ENCODE measurements at regions not wholly inside any gene's neighbourhood (a gene's known extent, or its start where the extent isn't known, plus 50 kb on each side); places are given as distances from the start of the nearest gene placed in this dataset.

- no peak for DNase-seq
Observed at GRCh38 chr3:154753101-154753500, 323.1 kb upstream of the GPR149 start.

GRCh38 chr3:154749514-154749913, 319.5 kb upstream of the GPR149 start:
- DNase-seq, result no peak

DNA sequence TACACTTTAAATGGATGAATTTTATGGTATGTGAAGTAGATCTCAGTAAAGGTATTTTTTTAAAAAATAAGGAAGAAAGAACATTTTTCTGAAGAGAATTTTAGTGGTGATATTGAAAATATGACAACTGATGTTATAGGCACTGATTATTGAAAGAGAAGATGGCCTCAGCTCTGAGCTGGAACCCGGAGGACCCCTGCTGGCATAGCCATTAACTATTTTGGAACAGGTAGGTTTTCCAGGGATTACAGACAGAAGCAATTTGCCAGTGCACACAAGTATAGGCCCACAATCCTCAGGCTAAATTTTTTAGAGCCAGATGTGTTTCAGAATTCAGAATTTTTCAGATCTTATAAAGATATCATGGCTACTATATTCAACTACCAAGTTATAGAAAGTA, 315.9 kb upstream of the GPR149 start:
- DNase-seq, result no peak

GRCh38 chr3:154745122-154745521, 315.1 kb upstream of the GPR149 start:
- no peak for DNase-seq

DNA sequence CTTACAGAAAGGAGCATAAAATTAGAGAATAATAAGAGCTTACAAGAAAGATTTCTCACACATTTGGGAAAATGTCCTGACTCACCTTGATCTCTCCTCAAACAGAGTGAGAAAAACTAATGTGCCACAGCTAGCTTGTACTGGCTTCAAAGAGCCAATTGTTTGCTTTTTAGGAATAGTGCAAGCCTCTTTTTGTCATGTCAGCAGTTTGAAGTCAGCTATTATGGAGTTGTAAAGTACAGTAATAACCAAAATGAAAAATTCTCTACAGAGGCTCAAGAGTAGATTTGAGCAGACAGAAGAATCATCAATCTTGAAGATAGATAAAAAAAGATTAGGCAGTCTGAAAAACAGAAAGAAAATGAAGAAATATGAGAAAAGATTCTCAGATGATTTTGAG, 313.4 kb upstream of the GPR149 start:
- DNase-seq, result no peak

GRCh38 chr3:154734468-154734867, 304.5 kb upstream of the GPR149 start:
- no peak for DNase-seq

- no peak for DNase-seq
Observed at GRCh38 chr3:154730186-154730585, 300.2 kb upstream of the GPR149 start.

DNA sequence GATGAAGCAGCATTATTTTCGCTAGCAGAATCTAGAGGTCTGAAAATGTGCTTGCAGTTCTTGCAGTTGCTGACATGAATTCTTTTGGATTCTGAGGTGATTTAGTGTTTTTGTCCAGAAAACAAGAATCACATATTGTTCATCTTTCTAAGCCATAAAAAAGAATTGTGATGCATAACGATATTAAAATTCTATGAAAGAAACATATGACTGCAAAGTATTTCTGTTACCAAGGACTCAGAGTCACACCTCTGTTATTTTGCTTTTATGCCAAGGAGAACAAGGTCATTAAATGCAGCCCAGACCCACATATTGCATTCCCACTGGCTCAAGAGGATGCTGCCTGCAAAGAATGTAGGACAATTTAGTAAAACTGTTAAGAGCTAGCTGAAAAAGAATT, 299.8 kb upstream of the GPR149 start:
- no peak for DNase-seq

- DNase-seq, result no peak
Observed at GRCh38 chr3:154728285-154728684, 298.3 kb upstream of the GPR149 start.

GRCh38 chr3:154720921-154721320, 290.9 kb upstream of the GPR149 start:
- DNase-seq, result no peak

- no peak for DNase-seq
Observed at GRCh38 chr3:154718053-154718452, 288.1 kb upstream of the GPR149 start.

DNA sequence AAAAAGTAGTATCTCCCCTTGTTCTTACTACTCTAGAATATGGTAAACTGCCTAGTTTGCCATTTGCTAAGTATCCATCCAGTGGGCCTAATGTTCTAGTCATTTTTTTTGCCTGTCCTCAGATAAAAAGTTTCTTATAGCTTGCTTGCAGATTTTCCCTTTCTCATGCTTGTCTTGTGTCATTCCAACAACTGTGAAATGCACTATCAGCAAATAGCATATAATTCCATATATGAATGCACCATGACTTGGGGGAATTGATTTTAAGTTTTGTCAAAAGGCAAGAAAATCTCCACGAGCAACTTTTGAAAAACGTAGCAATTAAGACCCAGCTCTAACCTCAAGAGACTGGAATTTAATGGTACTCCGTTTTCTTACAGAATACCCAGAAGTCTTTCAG, 286.2 kb upstream of the GPR149 start:
- DNase-seq, result no peak

DNA sequence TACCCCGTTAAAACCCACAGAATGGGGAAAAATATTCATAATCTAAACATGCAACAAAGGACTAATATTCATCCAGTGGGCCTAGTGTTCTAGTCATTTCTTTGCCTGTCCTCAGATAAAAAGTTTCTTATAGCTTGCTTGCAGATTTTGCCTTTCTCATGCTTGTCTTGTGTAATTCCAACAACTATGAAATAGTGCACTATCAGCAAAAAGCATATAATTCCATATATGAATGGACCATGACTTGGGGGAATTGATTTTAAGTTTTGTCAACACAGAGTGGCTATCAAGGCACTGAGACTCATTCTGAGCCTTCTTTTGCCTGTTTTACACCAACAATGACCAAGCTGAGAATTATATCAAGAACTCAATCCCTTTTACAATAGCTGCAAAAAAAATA, 278.6 kb upstream of the GPR149 start:
- no peak for DNase-seq

DNA sequence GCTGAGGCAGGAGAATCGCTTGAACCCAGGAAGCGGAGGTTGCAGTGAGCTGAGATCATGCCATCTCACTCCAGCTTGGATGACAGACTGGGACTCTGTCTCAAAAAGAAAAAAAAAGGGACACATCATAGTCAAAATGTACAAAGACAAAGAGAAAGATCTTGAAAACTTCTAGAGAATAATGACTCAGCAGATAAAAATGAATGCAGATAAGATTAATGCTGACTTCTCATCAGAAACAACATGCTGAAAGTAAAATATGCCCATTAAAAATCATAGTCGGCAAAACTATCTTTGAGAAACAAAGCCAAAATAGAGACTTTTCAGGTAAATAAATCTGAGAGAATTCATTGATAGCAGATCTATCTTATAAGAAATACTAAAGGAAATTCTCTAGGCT, 271.1 kb upstream of the GPR149 start:
- DNase-seq, result no peak

- DNase-seq, result no peak
Observed at GRCh38 chr3:154690413-154690812, 260.4 kb upstream of the GPR149 start.

DNA sequence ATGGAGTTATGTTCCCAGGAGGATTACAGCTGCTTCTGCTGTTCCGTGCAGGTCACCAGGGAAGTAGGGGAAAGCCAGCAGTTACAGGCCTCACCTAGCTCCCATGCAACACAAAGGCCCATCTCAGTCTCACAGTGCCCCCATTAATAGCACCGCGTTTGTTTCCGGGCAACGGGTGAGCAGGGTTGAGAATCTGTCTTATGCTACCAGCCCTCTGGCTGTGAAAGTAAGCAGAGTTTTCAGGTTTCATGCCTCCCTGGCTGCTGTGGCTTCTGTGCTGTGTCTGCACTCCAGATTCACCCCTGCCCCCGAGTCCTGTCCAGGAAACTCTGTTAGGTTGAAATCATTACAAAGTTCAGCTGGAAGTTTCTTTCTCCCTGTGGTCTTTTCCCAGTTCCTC, 254.4 kb upstream of the GPR149 start:
- DNase-seq, result no peak

DNA sequence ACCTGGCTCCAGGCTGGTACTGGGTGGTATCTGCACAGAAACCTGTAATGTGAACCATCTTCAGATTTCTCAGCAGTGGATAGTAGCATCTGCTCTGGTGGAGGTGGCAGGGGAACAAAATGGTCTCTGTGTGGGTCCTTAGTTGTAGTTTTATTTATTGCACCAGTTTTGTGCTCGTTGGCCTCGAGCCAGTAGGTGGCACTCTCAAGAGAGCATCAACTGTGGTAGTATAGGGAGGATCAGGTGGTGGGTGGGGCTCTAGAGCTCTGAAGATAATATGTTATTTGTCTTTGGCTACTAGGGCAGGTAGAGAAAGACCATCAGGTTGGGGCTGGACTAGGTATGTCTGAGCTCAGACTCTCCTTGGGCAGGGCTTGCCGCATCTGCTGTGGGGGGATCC, 254.0 kb upstream of the GPR149 start:
- no peak for DNase-seq

DNA sequence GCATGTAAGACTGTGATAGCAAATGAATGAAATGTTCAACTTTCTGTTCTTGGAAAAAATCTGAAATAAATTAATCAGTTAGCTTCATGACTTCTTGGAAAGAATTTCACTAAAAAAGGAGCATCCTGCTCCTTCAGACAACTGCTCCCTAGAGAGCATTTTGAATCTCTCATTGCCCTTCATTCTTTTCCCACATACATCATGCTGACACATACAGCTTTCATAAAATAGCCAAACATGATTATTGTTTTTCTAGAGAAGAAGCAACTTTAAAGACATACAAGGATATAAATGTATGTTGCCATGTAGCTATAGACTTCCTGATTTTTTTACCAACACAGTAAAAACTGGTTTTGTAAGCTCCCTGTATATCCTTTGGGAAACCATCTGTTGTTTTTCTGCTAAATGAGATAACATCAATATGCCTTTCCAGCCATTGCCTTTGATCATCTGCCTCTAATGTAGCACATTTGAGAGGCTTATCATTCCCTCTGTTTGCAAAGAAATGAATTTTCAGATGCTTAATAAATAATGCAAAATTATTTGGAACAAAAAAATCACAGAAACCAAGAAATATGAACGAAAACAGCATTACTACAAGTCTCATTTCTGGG, 248.2 kb upstream of the GPR149 start:
- DNase-seq, result no peak

GRCh38 chr3:154668835-154669234, 238.8 kb upstream of the GPR149 start:
- no peak for DNase-seq

- no peak for DNase-seq
Observed at GRCh38 chr3:154668187-154668586, 238.2 kb upstream of the GPR149 start.

DNA sequence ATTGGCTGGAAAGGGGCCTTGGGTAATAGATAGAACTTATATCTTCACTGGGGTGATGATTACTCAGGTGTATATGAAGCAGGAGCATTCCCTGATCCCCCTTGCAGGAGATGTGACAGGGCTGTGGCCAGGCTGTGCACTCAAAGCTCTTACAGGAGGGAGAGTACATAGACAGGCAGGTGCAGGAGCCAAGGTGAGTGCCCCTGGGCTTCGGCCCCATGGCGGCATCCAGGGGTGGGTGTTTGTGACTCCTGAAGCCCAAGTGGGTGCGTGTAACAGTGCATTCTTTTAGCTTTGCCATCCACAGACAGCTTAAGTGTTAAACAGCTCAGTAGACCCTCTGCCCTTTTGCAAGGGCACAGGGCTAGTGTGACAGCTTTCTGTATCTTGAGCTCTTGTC, 236.6 kb upstream of the GPR149 start:
- no peak for DNase-seq

DNA sequence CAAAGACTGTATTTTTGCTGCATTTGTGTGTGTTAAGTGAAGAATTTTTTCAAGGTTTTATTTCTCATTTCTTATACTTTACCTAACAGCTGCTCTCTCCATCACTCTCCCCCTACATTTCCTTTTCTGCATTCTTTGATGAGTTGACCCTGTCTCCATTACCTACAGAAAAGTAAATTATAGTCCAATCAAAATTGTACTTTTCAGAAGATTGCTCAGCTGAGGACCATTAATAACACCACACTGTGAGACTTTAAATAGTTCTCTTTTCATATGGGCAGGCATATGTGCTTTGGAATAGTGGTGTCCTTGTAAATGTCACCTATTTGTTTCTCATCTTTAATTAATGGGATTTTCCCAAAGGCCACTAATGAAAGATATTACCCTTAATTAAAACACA, 234.7 kb upstream of the GPR149 start:
- no peak for DNase-seq

DNA sequence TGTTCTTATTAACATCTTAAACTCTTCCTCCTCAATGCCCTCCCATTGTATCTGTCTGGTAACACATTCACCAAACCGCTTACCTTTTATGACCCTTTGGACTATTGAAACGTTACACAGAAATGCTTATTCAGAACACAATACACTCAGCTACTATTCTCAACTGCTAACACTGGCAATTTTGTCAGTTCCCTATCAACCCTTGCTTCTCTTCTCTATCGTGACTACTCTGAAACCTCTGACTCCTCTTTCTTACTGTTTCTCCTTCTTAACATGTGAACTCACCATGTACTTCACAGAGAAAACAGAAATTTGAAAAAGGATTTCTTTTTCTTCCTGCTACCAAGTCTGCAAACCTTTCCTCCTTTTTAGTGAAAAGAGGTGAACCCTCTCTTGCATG, 232.9 kb upstream of the GPR149 start:
- DNase-seq, result no peak

GRCh38 chr3:154660811-154661210, 230.8 kb upstream of the GPR149 start:
- no peak for DNase-seq

GRCh38 chr3:154658000-154658399, 228.0 kb upstream of the GPR149 start:
- no peak for DNase-seq

GRCh38 chr3:154657218-154657617, 227.2 kb upstream of the GPR149 start:
- no peak for DNase-seq
